ENCODE measurements at regions not wholly inside any gene's neighbourhood (a gene's known extent, or its start where the extent isn't known, plus 50 kb on each side); places are given as distances from the start of the nearest gene placed in this dataset.
"Not testable (repeated sequence)": the region's sequence is repeated elsewhere in the genome, so short reads cannot be mapped to it uniquely, and the experiment has no call there.

DNA sequence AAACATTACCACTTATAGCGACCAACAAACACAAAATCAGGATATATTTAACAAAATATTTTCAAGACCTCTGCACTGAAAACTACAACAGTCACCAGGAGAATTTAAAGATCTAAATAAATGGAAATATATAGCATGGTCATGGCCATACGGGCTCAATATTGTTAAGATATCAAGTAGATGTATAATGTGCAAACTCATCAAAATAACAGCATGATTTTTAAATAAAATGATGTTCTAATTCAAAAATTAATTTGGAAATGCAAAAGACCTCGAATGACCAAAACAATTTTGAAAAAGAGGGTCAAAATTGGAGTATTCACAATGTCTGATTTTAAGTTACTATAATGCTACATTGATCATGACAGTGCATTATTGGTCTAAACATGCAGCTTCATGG, 159.1 kb upstream of the NDN start:
- intact Hi-C loops (cut with micrococcal nuclease): no loop called here

DNA sequence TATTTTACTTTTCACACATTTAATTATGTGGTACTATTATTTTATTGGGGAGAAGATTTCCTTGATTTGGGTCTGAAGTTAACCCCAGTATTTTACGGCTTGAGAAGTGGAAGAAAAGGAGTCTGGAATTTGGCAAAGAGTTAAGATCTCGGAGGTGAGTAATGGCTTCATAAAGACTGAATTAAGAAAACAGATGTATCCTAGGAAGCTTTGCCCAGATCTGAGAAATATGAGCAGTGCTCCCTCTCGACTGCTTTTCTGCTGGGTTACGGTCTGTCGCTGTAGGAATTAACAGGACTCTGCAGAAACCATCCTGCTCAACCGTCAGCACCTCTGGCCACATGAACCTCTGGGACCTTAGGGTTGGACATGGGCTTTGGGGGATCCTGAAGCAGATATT, 163.6 kb upstream of the NDN start:
- intact Hi-C loops (cut with micrococcal nuclease): no loop called here

DNA sequence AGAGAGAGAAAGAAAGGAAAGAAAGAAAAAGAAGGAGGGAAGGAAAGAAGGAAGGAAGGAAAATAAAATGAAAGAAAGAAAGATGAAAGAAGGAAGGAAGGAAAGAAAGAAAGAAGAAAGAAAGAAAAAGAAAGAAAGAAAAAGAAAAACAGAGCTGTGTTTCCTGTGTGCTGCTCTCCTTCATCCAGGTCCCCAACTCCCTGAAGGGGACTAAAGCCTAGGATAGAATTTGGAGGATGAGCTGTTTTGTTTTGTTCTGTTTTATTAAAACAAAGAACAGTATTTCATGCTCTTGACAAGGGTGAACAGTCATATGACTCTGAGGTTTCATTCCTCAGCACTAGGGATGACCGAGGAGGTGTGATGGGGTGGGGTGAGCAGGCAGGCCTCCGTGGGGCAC, 164.8 kb upstream of the NDN start:
- intact Hi-C loops (cut with micrococcal nuclease): no loop called here

DNA sequence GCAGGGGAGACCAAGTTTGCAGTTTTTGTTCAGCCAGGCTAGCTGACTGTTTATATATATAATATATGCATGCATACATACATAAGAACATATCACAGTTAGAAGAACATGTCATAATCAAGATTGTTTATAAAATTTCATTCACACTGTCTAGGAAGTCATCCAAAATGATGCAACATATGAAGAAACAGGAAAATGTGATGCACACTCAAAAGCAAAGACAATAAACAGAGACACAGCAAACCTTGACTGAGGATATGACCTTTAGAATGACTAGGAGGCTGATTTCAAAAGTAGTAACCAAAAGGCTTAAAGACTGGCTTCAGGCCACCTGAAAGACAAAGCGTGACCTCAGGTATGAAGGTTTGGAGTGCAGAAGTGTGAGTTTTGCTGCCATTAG, 166.2 kb upstream of the NDN start:
- intact Hi-C loops (cut with micrococcal nuclease): no loop called here

DNA sequence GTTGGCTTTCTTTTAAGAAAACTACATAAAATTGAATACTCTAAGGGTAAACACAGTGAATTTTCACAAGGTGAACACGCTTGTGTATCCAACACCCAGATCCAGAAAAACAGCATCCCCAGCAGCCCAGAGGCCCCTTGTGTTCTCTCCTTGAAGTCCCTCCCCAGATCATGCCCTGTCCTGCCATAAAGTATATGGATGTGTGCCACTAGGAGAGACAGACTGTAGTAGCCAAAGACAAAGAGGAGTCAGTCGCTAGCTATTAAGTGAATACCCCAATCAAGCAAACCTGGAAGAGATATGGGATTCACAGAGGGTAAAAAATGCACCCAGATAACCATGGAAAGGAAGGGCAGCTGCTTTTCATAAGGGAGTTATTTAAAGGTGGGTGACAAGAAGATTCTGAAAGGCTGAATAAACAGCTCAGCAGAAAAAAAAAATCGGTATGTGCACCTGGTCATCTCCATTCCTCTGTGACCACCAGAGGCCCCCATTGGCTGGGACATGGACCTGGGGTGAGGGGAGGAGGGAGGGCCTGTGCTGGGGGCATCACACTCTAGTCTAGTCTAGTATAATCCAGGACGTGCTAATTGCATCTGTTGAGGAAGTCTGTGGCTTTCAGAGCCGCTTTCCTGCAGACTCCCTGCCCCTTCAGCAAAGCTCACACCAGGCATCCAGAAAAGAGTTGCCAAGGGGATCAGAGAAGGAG, 167.3 kb upstream of the NDN start:
- intact Hi-C loops (cut with micrococcal nuclease): no loop called here

DNA sequence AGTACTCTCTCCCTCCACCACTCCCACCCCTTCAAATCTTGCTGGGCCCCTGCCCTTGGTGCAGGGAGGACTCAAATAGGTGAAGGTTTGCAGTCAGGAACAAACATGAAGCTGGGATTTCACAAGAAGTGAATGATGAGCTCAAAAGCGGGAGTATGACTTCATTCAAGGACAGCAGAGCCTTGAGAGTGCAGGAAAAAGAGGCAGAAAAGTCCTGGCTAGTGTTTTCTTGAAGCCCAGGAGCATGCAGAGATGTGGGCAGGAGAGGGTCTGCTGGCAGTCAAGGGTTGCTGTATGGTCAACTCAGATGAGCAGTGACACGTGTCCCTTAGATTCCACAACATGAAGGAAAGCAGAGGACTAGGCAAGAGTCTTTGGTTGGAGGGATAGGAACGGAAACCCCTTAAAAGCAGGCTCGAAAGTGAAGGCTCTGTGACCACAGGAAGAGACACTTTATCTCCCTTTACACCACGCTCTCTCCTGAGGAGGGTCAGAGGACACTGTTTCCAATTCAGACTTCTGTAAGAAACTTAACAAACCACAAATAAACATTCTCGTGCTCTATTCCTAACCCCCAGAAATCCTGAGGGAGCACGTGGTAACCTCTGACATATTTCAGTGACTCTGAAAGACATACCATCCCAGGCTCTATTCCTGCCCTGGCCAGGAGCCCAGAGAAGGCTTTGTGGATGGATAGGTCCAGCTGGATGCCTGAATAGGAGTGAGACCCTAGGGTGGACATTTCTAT, 168.0 kb upstream of the NDN start:
- intact Hi-C loops (cut with micrococcal nuclease): no loop called here

DNA sequence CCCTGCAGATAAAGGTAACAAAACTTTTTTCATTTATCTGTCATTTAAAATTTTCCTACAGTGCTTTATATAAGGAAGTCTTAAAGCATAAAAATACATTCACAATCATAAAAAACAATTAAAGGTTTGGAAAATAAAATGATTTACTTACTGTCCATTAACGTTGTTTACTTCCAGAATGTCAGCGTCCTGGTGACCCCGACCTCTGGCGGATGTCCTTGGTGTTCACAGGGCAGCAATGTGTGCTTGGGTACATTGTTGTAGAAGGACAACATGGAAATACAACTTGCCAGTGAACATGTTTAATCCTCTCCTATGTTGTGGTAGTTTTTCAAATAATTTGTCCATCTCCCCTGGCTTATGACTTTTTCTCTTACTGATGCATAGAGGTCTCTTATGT, 168.8 kb upstream of the NDN start:
- intact Hi-C loops (cut with micrococcal nuclease): no loop called here

DNA sequence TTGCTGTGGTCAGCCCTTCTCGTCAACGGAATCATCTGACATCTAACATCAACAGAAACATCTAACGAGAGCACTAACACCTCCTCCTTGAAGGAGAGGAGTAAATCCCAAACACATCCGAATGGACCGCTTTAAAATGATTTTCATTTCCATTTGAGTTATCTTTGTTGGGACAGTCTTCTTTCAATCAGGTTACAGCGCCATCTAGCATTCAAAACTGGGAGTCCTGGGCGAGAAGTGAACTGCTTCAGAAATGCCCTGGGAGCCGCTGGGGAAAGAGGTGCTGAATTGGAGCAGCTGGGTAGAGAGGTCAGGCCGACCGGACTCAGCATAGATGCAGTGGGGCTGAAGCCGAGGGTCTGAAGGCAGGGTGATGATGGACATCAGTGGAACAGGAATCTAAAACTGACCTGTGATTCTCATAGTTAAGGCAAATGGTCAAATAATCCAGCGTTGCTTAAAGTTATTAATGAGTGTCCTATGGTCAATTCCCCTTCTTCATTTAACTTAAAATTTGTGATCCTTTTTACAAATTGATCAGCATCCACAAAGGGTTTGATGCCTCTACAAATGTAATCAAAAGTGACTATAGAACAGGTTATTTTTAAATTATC, 170.0 kb upstream of the NDN start:
- intact Hi-C loops (cut with micrococcal nuclease): no loop called here

DNA sequence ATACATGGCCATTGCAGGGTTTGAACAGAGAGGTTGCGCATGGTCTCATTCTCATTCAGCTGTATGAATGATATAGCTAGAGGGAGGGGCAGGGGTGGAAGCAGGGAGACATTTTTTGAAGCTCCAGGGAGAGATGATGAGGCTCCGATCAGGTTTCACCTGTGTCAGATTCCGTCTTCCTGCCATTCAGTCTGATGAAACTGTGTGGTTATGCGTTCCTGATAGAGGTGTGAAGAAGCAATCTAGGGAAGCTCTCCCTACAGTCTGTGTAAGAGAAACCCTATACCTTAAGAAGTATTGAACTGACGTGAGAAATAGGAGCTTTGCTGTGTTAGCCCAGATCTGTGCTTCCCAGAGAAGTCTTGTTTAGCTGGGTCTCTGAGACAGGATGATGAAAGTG, 171.9 kb upstream of the NDN start:
- intact Hi-C loops (cut with micrococcal nuclease): no loop called here

DNA sequence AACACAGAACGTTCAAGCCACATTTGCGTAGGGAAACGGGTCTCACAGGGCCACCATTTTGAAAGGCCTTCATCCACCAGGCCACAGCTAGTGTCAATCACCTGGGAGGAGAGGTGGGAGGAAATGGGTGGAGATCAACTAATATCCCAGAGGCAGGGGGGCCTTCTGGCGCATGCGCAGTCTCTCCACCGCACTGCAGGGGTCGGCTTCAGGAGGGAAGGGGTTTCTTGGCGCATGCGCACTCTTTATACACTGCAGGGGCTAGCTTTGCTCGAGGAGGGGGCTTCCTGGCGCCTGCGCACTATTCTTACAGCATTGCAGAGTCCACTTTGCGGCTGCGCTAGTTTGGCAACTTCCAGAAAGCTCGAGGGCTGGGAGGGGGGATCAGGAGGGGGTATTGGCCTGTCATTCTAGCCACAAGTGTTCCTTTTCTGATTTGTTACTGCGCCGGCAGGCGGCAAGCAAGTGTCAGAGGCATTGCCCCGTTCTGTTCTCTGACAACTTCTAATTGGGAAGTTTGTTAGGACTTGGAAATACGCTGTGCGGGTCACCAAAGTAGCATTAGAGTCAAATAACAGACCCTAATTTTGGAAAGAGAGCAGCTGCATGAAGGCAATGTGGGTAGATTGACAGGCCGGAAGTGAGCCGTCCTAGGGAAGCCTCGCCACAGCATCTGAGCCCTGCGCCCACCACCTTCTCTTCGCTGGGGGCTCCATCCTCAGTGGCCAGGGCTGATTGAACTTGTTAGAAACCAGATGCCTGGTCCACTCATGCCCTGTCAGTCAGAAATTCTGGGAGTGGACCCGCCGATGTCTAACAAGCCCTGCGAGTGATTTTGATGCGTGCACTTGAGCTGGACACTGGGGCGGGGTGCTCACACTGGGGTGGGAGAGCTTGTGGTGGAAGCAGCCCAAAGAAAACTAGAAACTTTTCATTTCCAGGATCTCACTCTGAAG, 173.5 kb upstream of the NDN start:
- intact Hi-C loops (cut with micrococcal nuclease): no loop called here

DNA sequence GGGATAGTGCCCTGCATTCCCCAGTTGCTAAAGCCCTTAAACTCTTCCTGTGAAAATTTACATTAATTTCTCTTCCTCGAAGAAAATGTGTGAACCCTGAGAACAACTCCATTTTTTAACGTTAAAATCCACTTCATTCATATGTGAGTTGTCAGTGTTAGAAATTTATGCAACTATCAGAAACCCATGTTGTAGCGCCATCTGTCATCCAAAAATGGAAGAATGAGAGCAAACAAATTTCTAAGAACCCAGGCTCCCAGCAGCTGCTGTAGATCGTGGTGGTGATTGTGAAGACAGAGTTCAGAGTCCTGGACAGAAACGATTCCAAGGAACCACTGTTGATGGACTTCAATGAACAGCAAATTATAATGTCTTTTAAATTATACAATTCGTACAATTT, 179.7 kb upstream of the NDN start:
- intact Hi-C loops (cut with micrococcal nuclease): no loop called here

DNA sequence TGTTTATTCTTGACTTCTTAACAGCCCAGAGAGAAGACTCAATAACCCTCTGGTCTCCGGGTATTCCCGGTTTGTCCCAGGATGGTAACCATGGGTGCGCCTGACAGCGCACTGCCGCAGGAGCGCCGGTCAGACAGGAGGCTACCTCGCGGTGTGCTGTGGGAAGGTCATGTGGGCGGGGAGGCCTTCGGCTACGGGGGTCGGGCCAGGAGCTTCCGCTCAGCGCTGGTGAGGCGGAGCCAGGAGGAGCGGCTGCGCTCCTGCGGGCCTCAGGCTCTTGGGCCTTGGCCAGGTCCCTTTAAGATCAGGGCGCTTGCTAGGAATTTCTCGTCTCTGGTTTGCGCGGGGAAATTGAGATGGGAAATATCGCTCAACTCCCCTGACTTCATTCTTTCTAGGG, 182.3 kb upstream of the NDN start:
- intact Hi-C loops (cut with micrococcal nuclease): no loop called here

DNA sequence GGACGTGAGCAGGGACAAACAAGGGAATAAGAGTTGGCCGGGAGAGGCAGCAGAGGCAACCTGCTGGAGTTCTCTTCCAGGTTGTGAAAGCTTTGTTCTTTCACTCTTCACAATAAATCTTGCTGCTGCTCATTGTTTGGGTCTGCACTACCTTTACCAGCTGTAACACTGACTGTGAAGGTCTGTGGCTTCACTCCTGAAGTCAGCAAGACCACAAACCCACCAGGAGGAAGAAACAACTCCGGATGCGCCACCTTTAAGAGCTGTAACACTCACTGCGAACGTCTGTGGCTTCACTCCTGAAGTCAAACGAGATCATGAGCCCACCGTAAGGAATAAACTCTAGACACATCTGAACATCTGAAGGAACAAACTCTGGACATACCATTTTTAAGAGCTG, 186.5 kb upstream of the NDN start:
- intact Hi-C loops (cut with micrococcal nuclease): not testable (repeated sequence)

DNA sequence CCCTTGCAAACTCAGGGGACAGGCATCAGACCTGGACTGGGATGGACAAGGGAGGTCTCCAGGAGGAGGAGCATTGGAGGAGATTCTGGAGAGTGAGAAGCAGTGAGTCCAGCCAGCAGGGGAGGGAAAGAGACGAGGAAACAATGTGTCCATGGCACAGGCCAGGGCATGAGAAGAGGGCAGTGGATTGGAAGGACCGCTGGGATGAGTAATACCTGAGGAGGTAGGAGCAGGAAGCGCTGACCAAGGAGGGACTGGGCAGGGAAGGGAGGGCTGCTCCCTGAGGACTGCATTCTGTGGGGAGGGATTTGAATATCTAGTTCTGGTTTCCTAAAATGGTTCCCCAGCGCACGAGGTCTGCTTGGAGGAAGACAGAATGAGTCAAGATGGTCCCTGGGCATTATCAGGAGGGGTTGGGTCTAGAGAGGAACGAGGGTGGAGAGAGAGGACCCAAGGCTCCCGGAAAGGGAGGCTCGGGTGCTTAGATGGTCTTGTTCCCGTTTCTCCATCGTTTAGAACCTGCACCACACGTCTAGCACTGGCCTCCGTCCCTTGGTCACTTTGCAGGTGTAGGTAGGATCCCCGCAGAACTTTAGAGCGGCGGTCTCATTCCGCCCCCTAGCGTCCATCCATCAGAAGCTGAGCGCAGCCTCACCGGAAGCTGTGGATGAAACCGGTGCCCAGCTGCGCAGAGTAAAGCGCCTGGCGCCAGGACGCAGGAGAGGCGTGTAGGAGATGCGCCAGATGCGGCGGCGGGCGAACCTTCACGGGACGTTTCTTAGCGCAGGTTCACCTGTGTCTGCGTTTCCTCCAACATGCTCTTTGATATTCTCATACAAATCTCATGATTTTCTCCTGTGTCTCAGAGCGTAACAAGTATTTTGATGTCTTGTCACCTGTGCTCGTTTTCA, 190.7 kb upstream of the NDN start:
- intact Hi-C loops (cut with micrococcal nuclease): loop anchor here (2.0 kb wide), 2 partner anchors 229 to 235 kb away; no protein-coding TSS in a partner anchor

DNA sequence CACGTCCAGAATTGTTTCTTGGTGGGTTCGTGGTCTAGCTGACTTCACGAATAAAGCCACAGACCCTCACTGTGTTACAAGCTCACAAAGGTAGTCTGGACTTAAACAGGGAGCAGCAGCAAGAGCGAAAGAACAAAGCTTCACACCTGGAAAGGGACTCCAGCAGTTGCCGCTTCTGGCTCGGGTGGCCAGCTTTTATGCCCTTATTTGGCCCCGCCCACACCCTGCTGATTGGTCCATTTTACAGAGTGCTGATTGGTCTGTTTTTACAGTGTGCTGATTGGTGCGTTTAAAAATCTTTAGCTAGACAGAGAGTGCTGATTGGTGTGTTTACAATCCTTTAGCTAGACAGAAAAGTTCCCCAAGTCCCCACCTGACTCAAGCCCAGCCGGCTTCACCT, 194.2 kb upstream of the NDN start:
- intact Hi-C loops (cut with micrococcal nuclease): no loop called here

DNA sequence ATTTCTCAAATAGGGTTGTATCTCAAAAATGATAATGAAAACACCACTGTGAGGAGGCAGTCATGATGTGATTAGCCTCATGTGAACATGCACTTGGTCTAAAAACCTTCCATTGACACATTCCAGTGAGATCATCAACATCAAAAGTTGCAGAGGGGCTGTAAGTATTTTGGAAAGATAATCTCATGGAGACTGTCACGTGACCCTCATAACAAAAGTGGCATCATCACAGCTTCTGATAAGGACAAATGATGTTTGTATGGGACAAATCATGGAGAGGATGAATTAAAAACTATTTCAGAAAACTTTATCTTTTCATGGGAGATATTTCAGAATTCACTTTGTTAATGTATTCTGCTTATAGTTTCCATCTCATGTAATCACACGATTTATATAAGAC, 203.1 kb upstream of the NDN start:
- intact Hi-C loops (cut with micrococcal nuclease): no loop called here

DNA sequence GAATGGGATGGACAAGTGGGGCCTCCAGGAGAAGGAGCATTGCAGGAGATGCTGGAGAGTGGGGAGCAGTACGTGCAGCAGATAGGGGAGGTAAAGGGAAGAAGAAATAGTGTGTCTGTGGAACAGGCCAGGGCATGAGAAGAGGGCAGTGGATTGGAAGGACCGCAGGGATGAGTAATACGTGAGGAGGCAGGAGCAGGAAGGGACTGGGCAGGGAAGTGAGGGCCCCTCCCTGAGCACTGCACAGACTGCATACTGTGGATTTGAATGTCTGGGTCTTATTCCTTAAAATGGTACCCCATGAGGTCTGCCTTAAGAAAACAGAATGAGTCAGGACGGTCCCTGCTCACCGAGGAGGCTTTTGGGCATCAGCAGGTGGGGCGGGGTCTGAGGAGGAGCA, 210.0 kb upstream of the NDN start:
- intact Hi-C loops (cut with micrococcal nuclease): no loop called here

DNA sequence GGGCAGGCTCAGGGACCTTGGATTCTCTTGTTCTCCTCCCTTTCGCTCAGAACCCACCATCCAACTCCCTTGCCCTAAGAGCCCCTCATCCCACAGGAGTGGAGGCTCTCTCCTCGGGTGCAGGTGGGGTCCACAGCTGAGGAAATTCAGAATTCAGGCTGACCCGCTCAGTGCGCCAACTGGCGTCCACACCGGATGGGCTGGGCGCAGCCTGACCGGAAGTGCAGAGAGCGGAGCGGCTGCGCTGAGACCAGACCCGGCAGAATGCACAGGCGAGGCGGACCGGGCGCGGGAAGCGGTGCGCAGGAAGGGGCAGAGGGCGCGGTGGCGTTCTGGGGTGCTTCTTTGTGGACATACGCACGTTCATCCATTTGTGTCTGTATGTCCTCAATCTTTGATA, 210.4 kb upstream of the NDN start:
- intact Hi-C loops (cut with micrococcal nuclease): no loop called here

DNA sequence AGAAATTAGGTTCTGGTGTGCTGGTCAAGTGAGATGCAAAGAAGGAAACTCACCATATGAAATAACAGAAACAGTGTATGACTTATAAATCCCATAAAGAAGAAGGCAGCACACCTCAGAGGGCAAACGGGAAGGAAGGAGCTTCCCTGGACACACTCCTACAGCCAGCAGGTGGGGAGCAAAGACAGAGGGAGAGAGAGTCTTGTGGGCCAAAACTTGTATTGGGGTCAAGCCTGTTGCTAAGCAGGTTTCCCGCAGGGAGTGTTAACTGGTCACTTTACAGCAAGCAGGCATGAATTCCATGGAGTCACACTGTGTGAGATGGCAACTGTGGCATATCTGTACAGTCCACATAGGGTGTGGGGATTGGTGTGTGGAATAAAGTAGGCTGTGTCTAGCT, 222.9 kb upstream of the NDN start:
- intact Hi-C loops (cut with micrococcal nuclease): no loop called here

DNA sequence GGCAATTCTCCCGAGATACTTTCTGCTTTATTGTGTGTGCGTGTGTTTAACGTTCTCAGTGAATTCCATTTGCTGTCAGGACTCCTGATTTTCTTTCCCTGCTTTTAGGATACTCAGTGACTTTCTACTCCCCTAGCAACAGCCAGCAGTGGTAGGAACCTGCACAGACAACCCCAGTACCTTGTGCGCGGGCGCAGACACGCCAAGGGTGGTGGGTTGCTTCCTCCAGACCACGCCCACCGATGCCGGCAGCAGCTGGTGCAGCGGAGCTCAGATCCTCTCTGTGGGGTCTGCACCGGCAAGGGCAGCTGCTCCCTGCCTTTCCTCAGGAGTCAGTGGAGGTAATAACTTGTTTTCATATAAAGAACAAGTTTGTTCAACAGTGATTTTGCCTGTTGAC, 225.1 kb upstream of the NDN start:
- intact Hi-C loops (cut with micrococcal nuclease): no loop called here

DNA sequence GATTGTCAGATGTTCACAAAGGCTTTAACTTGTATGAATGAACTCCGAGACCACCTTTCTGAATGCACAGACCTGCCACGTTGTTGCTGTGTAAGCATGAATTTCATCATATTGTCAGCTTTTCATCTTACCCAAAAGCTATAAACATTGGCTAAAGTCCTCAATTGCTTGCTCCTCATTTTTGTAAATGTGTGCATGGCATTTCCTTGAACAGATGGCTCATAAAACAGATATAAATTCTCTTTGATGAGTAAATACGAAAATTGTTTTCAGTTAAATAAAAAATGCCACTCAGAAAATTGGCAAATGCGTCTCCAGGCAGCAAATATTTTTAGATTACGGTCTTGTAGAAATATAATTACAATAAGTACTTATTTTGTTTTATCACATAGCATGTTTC, 226.0 kb upstream of the NDN start:
- intact Hi-C loops (cut with micrococcal nuclease): no loop called here
